ENCODE measurements at regions not wholly inside any gene's neighbourhood (a gene's known extent, or its start where the extent isn't known, plus 50 kb on each side); places are given as distances from the start of the nearest gene placed in this dataset.

- no peaks in the 10 kb centered on the region; the same call in 1 of the 2 replicates for H3K27me3 Mint-ChIP-seq (ENCODE audit: low read depth)
- no peak overlapping the region for H3K27ac Mint-ChIP-seq
- Histone ChIP-seq H3K14ac (ENCODE audit: insufficient read depth, low read length) (no peak overlapping the region), H2BK120ac (ENCODE audit: low read depth, low read length, poor library complexity, severe bottlenecking) (no peak overlapping the region), H4K91ac (ENCODE audit: insufficient read length, low read depth, low read length) (no peak overlapping the region), H2BK12ac (ENCODE audit: insufficient read length, low read depth, low read length) (no peak overlapping the region), H4K20me1 (ENCODE audit: control insufficient read depth, insufficient read depth, insufficient read length) (no peaks in the 10 kb centered on the region), H3K18ac (ENCODE audit: insufficient read length, low read depth, low read length) (no peak overlapping the region), H3K27ac (ENCODE audit: insufficient read length, low read depth, low read length) (no peak overlapping the region), H3T11ph (ENCODE audit: low read length) (no peak overlapping the region), H3K9me3 (ENCODE audit: control insufficient read depth, low read depth, low read length) (no peaks in the 10 kb centered on the region), H3K56ac (ENCODE audit: insufficient read length, low read depth, low read length) (no peak overlapping the region), H3K79me1 (ENCODE audit: insufficient read depth, low read depth, low read length, poor library complexity, severe bottlenecking) (no peaks in the 10 kb centered on the region), H3K4me1 (ENCODE audit: insufficient read depth, low read length) (no peaks in the 10 kb centered on the region), H2BK15ac (ENCODE audit: low read depth, low read length) (no peak overlapping the region), H3K4me2 (ENCODE audit: insufficient read depth, insufficient read length, low read length) (no peak overlapping the region), H3K4ac (ENCODE audit: low read depth, low read length) (no peak overlapping the region), H3K27me3 (ENCODE audit: insufficient read depth, low read length) (no peaks in the 10 kb centered on the region), H4K5ac (ENCODE audit: insufficient read length, low read depth, low read length) (no peak overlapping the region), H4K8ac (replicated peaks; ENCODE audit: insufficient read length, low read depth, low read length) (no peak overlapping the region), H3K23ac (ENCODE audit: insufficient read length, low read depth, low read length) (no peak overlapping the region), H3K79me2 (ENCODE audit: insufficient read depth, low read length) (no peaks in the 10 kb centered on the region), H2BK5ac (ENCODE audit: insufficient read length, low read length) (no peak overlapping the region), H2AFZ (ENCODE audit: low read length) (no peak overlapping the region), H3K9ac (ENCODE audit: extremely low read depth, insufficient read length, low read length) (no peak overlapping the region), H3K23me2 (ENCODE audit: insufficient read length, low read depth, low read length, poor library complexity, severe bottlenecking) (no peaks in the 10 kb centered on the region), H2AK5ac (ENCODE audit: insufficient read length, low read length) (no peak overlapping the region), H2BK20ac (ENCODE audit: low read depth, low read length, poor library complexity, severe bottlenecking) (no peak overlapping the region)
- H3K9me3 Mint-ChIP-seq: no peaks in the 10 kb centered on the region
- WGBS (ENCODE audit: extremely low coverage, insufficient read length, low lambda C conversion rate): no CpG with 5 or more reads among the region's 1 CpG
- no peak for TF ChIP-seq CTCF (conservative IDR thresholded peaks at IDR 0.05)
- H3K36me3 Mint-ChIP-seq (ENCODE audit: insufficient read depth in 1 of 3, low read depth in 3 of 3): no peaks in the 10 kb centered on the region
- no peak for DNase-seq
- H3K4me1 Mint-ChIP-seq: no peaks in the 10 kb centered on the region
- H3K4me3 Mint-ChIP-seq: no peak overlapping the region
Observed at GRCh38 chr5:39631958-39632357, 207.2 kb upstream of the DAB2 start.

All from H9 (cell line).